ENCODE measurements at regions not wholly inside any gene's neighbourhood (a gene's known extent, or its start where the extent isn't known, plus 50 kb on each side); places are given as distances from the start of the nearest gene placed in this dataset.

DNA sequence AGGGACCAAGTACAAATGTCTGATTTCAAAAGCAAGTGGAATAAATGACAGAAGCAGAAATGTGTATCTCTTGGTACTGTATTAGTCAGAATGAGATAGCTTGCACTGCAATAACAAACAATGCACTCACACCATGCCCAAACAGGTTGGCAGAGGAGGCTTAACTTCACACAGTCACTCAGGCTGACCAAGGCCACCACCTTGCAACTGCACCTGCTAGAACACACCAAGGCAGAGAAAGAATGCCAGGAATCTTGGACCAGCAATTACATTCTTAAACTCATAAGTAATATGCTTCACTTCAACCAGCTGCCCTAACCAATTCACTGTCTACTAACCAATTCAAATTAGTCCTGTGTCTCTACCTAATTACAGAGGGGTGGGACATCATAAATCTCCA lies 378.3 kb downstream of the BCL11B start:
- no peaks in the 10 kb centered on the region for H3K4me1 Mint-ChIP-seq (ENCODE audit: low read depth, unreplicated experiment)
- peaks cover 6% of the 10 kb centered on the region for H3K27me3 Mint-ChIP-seq (ENCODE audit: unreplicated experiment)
- no peaks in the 10 kb centered on the region for H3K36me3 Mint-ChIP-seq (ENCODE audit: unreplicated experiment)
- no peak for DNase-seq
- H3K4me3 Mint-ChIP-seq (ENCODE audit: unreplicated experiment) = no peak overlapping the region
- TF ChIP-seq CTCF (IDR thresholded peaks at IDR 0.05; ENCODE audit: partially characterized antibody, unreplicated experiment) = no peak
- H3K9me3 Mint-ChIP-seq (ENCODE audit: unreplicated experiment) = peaks cover 3% of the 10 kb centered on the region
- no peak overlapping the region for H3K27ac Mint-ChIP-seq (ENCODE audit: unreplicated experiment)

GRCh38 chr14:98894600-98894999 lies 377.4 kb downstream of the BCL11B start:
- peaks cover 6% of the 10 kb centered on the region for H3K27me3 Mint-ChIP-seq (ENCODE audit: unreplicated experiment)
- H3K4me3 Mint-ChIP-seq (ENCODE audit: unreplicated experiment) = no peak overlapping the region
- no peak for TF ChIP-seq CTCF (IDR thresholded peaks at IDR 0.05; ENCODE audit: partially characterized antibody, unreplicated experiment)
- H3K4me1 Mint-ChIP-seq (ENCODE audit: low read depth, unreplicated experiment) = no peaks in the 10 kb centered on the region
- H3K36me3 Mint-ChIP-seq (ENCODE audit: unreplicated experiment) = no peaks in the 10 kb centered on the region
- H3K9me3 Mint-ChIP-seq (ENCODE audit: unreplicated experiment) = peaks cover 3% of the 10 kb centered on the region
- H3K27ac Mint-ChIP-seq (ENCODE audit: unreplicated experiment) = no peak overlapping the region
- no peak for DNase-seq

DNA sequence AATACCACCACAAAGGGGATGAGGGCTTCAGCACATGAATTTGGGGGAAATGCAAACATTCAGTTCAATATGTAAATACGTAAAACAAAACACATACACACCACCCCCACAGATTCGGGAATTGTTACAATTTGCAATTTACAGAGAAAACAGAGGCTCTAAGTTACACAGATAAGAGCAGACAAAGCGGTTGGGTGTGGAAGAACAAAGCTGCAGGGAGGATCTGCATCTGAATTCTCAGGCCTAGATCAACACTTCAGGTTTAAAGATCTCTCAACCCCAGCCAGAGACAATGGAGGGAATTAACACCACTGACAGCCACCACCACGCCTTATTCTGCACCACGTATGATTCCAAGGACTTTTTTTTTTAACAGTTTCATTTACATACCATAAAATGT lies 375.5 kb downstream of the BCL11B start:
- Mint-ChIP-seq H3K4me3 (ENCODE audit: unreplicated experiment) (no peak overlapping the region), H3K36me3 (ENCODE audit: unreplicated experiment) (peaks cover 4% of the 10 kb centered on the region), H3K27me3 (ENCODE audit: unreplicated experiment) (peaks cover 6% of the 10 kb centered on the region), H3K4me1 (ENCODE audit: low read depth, unreplicated experiment) (no peaks in the 10 kb centered on the region), H3K27ac (ENCODE audit: unreplicated experiment) (no peak overlapping the region), H3K9me3 (ENCODE audit: unreplicated experiment) (peaks cover 8% of the 10 kb centered on the region)
- TF ChIP-seq CTCF (IDR thresholded peaks at IDR 0.05; ENCODE audit: partially characterized antibody, unreplicated experiment) = no peak
- no peak for DNase-seq

- Mint-ChIP-seq H3K4me3 (ENCODE audit: unreplicated experiment) (no peak overlapping the region), H3K36me3 (ENCODE audit: unreplicated experiment) (peaks cover 4% of the 10 kb centered on the region), H3K4me1 (ENCODE audit: low read depth, unreplicated experiment) (no peaks in the 10 kb centered on the region), H3K9me3 (ENCODE audit: unreplicated experiment) (peaks cover 5% of the 10 kb centered on the region), H3K27me3 (ENCODE audit: unreplicated experiment) (peaks cover 2% of the 10 kb centered on the region), H3K27ac (ENCODE audit: unreplicated experiment) (no peak overlapping the region)
- no peak for DNase-seq
- TF ChIP-seq CTCF (IDR thresholded peaks at IDR 0.05; ENCODE audit: partially characterized antibody, unreplicated experiment) = no peak
Measured at GRCh38 chr14:98897605-98898309, 374.2 kb downstream of the BCL11B start.

DNA sequence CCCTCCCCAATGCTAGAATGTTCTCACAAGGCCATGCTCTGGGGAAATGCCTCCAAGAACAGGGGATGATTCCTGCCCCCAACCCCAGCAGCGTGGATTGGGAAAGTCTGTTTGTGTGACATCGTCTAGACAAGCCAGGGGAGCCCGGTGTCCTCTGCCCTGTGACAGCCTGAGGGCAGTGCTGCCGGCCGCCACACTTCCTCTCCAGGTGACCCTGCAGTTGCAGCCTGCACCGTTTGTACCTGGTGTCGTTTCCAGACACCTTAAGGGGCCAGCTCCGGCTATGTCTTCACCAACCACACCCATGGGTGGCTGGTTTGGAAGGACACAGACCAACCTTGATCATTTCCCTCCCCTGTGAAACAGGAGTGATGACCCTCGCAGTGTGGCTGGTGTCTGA lies 372.6 kb downstream of the BCL11B start:
- no peak for TF ChIP-seq CTCF (IDR thresholded peaks at IDR 0.05; ENCODE audit: partially characterized antibody, unreplicated experiment)
- H3K27me3 Mint-ChIP-seq (ENCODE audit: unreplicated experiment) = peaks cover 4% of the 10 kb centered on the region
- no peak overlapping the region for H3K27ac Mint-ChIP-seq (ENCODE audit: unreplicated experiment)
- DNase-seq = no peak
- H3K4me3 Mint-ChIP-seq (ENCODE audit: unreplicated experiment) = no peak overlapping the region
- H3K9me3 Mint-ChIP-seq (ENCODE audit: unreplicated experiment) = peaks cover 5% of the 10 kb centered on the region
- no peaks in the 10 kb centered on the region for H3K4me1 Mint-ChIP-seq (ENCODE audit: low read depth, unreplicated experiment)
- peaks cover 4% of the 10 kb centered on the region for H3K36me3 Mint-ChIP-seq (ENCODE audit: unreplicated experiment)
